ENCODE measurements at regions not wholly inside any gene's neighbourhood (a gene's known extent, or its start where the extent isn't known, plus 50 kb on each side); places are given as distances from the start of the nearest gene placed in this dataset.

- TF ChIP-seq FOXP2 (optimal IDR thresholded peaks at IDR 0.05; ENCODE audit: borderline replicate concordance, extremely low read depth, extremely low read length, insufficient read depth) = no peak
- TF ChIP-seq POLR2AphosphoS5 (IDR thresholded peaks at IDR 0.05; ENCODE audit: low read depth, low read length) = no peak
- TF ChIP-seq REST (IDR thresholded peaks at IDR 0.05; ENCODE audit: insufficient read depth in 1 of 2, low read depth in 2 of 2, low read length in 2 of 2) = no peak
- no peak for TF ChIP-seq SIN3A (IDR thresholded peaks at IDR 0.05; ENCODE audit: borderline replicate concordance, insufficient read depth, low read length)
- no peak for TF ChIP-seq TAF1 (IDR thresholded peaks at IDR 0.05; ENCODE audit: borderline replicate concordance, insufficient read depth, low read length)
These were observed 256.5 kb upstream of the FAT1 start for GRCh38 chr4:186979961-186980745.

- TF ChIP-seq FOXP2 (optimal IDR thresholded peaks at IDR 0.05; ENCODE audit: borderline replicate concordance, extremely low read depth, extremely low read length, insufficient read depth) (no peak), POLR2AphosphoS5 (IDR thresholded peaks at IDR 0.05; ENCODE audit: low read depth, low read length) (no peak), REST (IDR thresholded peaks at IDR 0.05; ENCODE audit: insufficient read depth in 1 of 2, low read depth in 2 of 2, low read length in 2 of 2) (no peak), SIN3A (IDR thresholded peaks at IDR 0.05; ENCODE audit: borderline replicate concordance, insufficient read depth, low read length) (no peak), TAF1 (IDR thresholded peaks at IDR 0.05; ENCODE audit: borderline replicate concordance, insufficient read depth, low read length) (no peak)
These were observed 257.5 kb upstream of the FAT1 start for GRCh38 chr4:186981161-186981560.

GRCh38 chr4:186982160-186982559 lies 258.5 kb upstream of the FAT1 start:
- TF ChIP-seq REST (IDR thresholded peaks at IDR 0.05; ENCODE audit: insufficient read depth in 1 of 2, low read depth in 2 of 2, low read length in 2 of 2) (no peak), FOXP2 (optimal IDR thresholded peaks at IDR 0.05; ENCODE audit: borderline replicate concordance, extremely low read depth, extremely low read length, insufficient read depth) (no peak), TAF1 (IDR thresholded peaks at IDR 0.05; ENCODE audit: borderline replicate concordance, insufficient read depth, low read length) (no peak), SIN3A (IDR thresholded peaks at IDR 0.05; ENCODE audit: borderline replicate concordance, insufficient read depth, low read length) (no peak), POLR2AphosphoS5 (IDR thresholded peaks at IDR 0.05; ENCODE audit: low read depth, low read length) (no peak)

GRCh38 chr4:186984105-186984644 lies 260.5 kb upstream of the FAT1 start:
- no peak for TF ChIP-seq POLR2AphosphoS5 (IDR thresholded peaks at IDR 0.05; ENCODE audit: low read depth, low read length)
- TF ChIP-seq SIN3A (IDR thresholded peaks at IDR 0.05; ENCODE audit: borderline replicate concordance, insufficient read depth, low read length) = no peak
- no peak for TF ChIP-seq REST (IDR thresholded peaks at IDR 0.05; ENCODE audit: insufficient read depth in 1 of 2, low read depth in 2 of 2, low read length in 2 of 2)
- no peak for TF ChIP-seq FOXP2 (optimal IDR thresholded peaks at IDR 0.05; ENCODE audit: borderline replicate concordance, extremely low read depth, extremely low read length, insufficient read depth)
- no peak for TF ChIP-seq TAF1 (IDR thresholded peaks at IDR 0.05; ENCODE audit: borderline replicate concordance, insufficient read depth, low read length)
